Middle frontal gyrus (tissue), 1 donor: ENCODE measurements at regions not wholly inside any gene's neighbourhood (a gene's known extent, or its start where the extent isn't known, plus 50 kb on each side); places are given as distances from the start of the nearest gene placed in this dataset.
"Not testable (repeated sequence)": the region's sequence is repeated elsewhere in the genome, so short reads cannot be mapped to it uniquely, and the experiment has no call there.

ENCODE experiments used
- DNase-seq: peaks from one replicate; pipeline ENCODE4 v3.0.0-alpha.2; 2015; ENCODE audit warnings: low spot score; ENCODE audit errors: extremely low spot score

DNA sequence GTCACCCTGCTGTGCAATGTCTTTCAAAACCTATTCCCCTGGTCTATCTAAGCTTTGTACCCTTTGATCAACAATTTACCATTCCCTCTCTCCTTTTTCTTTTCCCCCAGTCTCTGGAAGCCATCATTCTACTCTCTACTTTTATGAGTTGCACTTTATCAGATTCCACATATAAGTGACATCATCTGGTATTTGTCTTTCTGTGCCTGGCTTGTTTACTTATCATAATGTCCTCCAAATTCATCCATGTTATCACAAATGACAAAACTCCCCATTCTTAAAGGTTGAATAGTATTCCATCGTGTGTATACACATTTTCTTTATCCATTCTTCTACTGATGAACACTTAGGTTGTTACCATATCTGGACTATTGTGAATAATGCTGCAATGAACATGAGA is 344.2 kb upstream of the CCNH start:
- no peak for DNase-seq

- no peak for DNase-seq
These were observed 342.6 kb upstream of the CCNH start for GRCh38 chr5:87755360-87755759.

DNA sequence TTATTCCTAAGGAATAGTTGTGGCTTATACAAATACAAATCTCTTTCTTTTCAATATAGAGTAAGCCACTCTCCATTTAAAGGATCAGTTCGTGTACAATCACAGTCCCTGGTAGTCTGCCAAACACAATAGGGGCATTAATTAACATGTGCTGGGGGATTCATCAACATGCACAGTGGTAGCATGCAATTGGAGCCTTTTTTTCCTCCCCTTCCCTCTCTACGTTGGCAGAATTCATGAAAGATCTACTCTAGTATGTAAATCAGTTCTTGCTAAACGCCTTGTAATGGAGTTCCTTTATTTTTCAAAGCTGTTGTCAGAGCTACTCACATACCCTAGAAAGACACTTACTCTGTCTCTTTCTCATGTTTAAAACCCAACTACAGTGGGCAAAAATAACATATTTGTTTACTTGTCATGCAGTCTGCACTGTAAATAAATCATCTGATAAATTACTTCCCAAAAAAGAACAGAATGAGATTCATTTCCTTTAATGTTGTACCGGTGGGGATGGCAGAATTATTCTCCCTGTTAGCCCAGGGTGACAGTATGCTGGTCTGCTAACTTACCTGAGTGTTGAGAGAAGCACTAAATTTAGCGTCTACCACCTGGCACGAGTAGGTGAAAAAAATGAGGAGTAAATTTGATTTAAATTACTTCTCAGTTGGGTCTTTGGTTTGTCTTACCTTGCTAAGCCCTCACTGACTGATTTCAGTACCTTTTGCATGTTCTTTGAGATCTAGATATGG is 341.5 kb upstream of the CCNH start:
- DNase-seq = no peak

- DNase-seq = no peak
These were observed 339.6 kb upstream of the CCNH start for GRCh38 chr5:87752362-87752761.

DNA sequence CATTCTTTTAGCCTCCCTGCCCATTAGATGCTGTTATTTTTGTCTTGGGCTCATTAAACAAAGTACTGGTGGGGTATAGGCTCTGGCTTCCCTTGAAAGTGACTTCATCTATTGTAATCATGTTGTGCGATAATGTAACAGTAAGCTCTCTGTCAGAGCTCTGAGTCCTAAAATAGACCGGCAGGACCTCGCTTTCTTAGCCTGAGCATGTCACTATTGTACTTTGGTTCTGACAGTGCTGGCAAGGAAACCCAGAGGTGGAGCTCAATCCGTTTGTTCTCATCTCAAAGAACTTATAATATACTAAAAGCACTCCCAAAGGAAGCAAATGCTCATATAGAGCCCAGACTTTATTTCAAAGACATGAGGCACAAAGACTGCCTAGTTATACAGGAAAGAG is 339.1 kb upstream of the CCNH start:
- DNase-seq = no peak

- DNase-seq = no peak
These were observed 334.2 kb upstream of the CCNH start for GRCh38 chr5:87746891-87747377.

- no peak for DNase-seq
These were observed 333.6 kb upstream of the CCNH start for GRCh38 chr5:87746341-87746740.

GRCh38 chr5:87741881-87742280 is 329.2 kb upstream of the CCNH start:
- no peak for DNase-seq

DNA sequence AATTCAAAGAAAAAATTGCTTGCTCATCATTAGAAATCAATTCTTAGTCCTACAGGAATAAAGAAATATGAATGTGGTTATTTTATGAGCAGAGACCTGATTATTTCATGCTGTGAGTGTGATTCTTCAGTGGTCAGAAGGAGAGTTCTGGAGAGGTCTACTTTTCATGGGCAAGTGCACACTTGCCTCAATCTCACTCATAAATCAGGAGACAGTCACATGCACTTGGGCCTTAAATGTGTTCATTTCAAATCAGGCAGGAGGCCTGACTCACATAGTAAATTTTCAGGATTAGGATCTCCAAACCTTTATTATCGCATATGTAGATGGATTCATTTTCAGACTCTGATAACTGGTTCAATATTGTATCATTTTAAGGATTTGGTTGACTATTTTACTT is 323.2 kb upstream of the CCNH start:
- DNase-seq = no peak

GRCh38 chr5:87733897-87734296 is 321.2 kb upstream of the CCNH start:
- no peak for DNase-seq

DNA sequence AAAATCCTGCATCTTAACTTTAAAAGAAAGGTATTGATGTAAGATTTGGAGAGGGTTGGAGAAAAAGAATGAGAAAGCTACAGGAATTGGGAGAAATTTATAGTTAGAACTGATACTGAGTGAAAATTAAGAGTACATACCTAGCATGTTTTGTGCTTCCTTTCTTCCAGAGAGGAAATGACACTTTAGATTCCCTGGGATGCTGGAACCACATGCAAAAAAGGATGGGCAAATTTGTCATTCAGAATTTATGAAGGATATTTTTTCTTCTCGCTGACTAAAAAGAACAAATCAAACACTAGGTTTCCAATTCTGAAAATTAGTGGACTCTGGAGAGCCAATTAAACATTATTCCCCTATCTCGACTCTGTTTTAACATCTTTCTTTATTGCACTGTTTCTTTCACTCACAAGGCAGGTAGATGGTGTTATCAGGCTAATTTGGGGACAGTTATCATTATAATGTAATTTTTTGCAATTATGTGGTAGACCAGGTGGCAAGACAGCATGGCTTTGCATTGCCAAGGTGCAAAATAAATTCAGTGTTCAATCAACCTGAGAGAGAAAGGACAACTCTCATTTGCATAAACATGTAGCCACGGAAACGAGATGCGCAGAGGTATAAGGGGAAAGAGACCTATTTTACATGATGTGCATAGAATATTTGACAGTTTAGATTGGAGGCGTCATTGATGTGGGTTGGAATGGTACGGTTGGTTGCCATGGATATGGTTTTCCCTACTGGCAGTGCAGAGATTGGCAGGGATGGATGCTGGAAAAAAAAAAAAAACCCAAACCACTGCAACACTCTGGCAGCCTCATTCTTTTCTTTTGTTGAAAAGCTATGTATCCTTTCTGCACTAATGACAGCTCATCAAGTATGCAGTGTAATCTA is 320.4 kb upstream of the CCNH start:
- no peak for DNase-seq

DNA sequence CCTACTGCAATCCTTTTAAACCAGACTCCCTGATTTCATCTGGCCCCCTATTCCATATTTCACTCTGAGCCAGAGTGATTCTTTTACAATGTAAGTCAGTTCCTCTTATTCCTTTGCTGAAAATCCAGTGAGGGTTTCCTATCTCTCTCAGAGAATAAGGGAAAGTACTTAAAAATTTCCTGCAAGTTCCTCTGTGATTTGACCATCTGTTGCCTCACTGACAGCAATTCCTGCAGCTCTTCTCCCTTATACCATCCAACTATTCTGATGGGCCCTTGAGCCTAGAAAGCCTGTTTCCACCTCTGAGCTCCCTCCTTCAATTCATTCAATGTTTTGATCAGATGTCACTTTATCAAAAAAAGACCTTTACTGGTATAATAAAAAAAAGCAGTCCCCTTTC is 317.1 kb upstream of the CCNH start:
- no peak for DNase-seq

DNA sequence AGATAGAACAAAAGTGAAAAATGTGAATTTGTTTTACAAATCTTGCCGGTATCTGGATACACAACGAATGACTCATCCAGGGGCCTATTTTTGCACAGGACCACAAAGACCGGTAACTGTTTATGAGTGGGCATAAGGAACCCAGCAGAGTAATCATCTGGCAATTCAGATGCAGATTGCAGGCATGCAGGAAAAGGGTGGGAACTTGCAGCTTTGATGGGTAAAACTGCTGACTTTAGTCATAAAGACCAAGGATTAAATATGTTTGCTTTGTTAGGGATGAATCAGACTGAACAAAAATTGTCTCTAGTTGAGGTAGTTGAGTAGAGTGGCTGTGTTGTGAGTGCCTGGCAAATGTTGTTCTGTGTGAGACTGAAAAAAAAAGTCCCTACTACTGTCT is 309.6 kb upstream of the CCNH start:
- DNase-seq = no peak

- not testable (repeated sequence) for DNase-seq
These were observed 305.6 kb upstream of the CCNH start for GRCh38 chr5:87718224-87718925.

DNA sequence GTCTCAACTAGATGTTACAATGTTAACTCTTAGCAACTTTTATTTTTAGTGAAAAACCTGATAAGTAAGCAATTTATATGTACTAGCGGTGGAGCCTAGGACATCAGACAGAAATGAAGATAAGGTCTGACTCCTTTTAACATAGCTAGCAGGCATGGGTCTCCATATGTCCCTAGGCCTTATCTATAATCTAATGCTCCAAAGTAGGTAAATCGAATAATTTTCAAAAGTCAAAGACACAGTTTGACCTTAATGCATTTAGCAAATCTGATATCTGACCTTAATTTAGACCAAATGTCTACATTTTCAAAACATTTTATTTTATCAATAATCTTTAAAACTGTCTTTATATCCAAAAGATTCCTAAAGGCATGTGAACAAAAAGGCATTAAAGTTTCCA is 305.0 kb upstream of the CCNH start:
- DNase-seq = no peak

- no peak for DNase-seq
These were observed 293.1 kb upstream of the CCNH start for GRCh38 chr5:87705876-87706275.

DNA sequence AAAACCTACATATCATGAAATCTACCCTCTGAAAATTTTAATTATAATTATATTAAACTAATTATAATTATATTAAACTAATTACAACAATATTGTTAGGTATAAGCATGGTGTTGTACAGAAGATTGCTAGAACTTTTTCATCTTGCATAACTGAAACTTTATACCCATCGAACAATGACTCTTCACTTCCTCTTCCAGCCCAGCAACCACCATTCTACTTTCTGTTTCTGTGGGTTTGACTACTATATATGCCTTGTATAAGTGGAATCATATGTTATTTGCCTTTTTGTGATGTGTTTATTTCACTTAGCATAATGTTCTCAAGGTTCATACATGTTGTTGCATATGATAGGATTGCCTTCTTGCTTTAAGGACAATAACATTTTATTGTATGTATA is 274.2 kb upstream of the CCNH start:
- DNase-seq = no peak

DNA sequence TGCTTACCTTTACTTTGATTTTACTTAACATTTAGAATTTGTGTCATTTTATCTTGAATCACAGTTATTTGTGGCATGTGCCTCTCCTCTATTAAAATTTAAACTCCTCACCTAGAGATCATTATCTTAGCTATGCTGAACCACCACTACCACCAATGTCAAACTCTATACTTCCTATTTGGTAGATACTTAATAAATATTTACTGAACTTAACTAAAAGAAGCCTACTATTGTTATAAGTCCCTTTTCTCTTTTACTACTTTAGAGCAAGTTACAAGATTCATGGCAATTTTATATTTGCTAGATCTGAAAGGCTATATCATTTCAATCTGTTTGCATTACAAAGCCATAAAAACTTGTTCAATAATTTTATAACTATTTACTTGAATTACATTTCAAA is 273.3 kb upstream of the CCNH start:
- DNase-seq = no peak

DNA sequence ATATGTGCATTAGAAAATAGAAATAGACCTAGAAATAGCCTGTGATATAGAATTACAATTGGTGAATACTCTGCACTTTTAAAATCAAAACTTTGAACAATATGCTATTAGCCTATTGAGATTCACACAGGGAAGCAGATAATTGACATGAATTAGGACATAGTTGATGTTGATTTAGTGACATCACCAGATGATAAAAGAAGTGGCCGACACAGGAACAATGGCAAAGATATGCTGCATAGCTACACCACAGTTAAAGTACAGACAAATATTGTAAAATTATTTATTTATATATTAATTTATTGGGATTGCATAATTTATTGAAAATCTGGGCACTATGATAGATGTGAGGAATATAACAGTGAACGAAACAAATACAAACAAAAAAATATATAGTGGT is 261.5 kb upstream of the CCNH start:
- no peak for DNase-seq

- DNase-seq = no peak
These were observed 258.4 kb upstream of the CCNH start for GRCh38 chr5:87671146-87671545.

GRCh38 chr5:87665166-87665565 is 252.4 kb upstream of the CCNH start:
- DNase-seq = no peak
